ENCODE measurements at regions not wholly inside any gene's neighbourhood (a gene's known extent, or its start where the extent isn't known, plus 50 kb on each side); places are given as distances from the start of the nearest gene placed in this dataset.

GRCh38 chr2:176820371-176820932 lies 392.1 kb upstream of the HNRNPA3 start:
- TF ChIP-seq CTCF (conservative IDR thresholded peaks at IDR 0.05; ENCODE audit: low read depth, low read length) = no peak
- TF ChIP-seq EZH2 (IDR thresholded peaks at IDR 0.05; ENCODE audit: borderline replicate concordance, low read depth, low read length, poor library complexity, severe bottlenecking) = no peak
